WTC11 (cell line): ENCODE measurements at regions not wholly inside any gene's neighbourhood (a gene's known extent, or its start where the extent isn't known, plus 50 kb on each side); places are given as distances from the start of the nearest gene placed in this dataset.
A peak's percentile ranks its signal among the peaks of the same experiment; 100 is the strongest.

Experiments
- ATAC-seq: fragments of 200-7000 bp; cut with Tn5 transposase; 2 replicates; pipeline ENCODE4 v1.10.0; 2021; ENCODE audit warnings: mild to moderate bottlenecking, moderate library complexity
- CTCF ChIA-PET: fragments of 300-600 bp; sonication (Branson Sonifier 250); formaldehyde crosslinking; loops from one replicate; lab custom pipeline; 2021; ENCODE audit warnings: antibody characterized with exemption; lab: Charles Lee
- POLR2A ChIA-PET: fragments of 350-600 bp; sonication (Branson Sonifier 250); formaldehyde crosslinking; loops from one replicate; lab custom pipeline; 2021; ENCODE audit warnings: antibody characterized with exemption; lab: Charles Lee
- DNase-seq: peaks from one replicate; pipeline ENCODE4 v3.0.0; 2021; ENCODE audit warnings: low spot score
- H3K27ac Mint-ChIP-seq: 2 replicates; pipeline ENCODE4 v1.8.0; 2021; ENCODE audit warnings: mixed read lengths
- H3K27me3 Mint-ChIP-seq: 2 replicates; pipeline ENCODE4 v1.8.0; 2021; ENCODE audit warnings: low read depth, mild to moderate bottlenecking, moderate library complexity, mixed read lengths
- H3K36me3 Mint-ChIP-seq: 2 replicates; pipeline ENCODE4 v1.8.0; 2021; ENCODE audit warnings: mixed read lengths
- H3K4me1 Mint-ChIP-seq: 2 replicates; pipeline ENCODE4 v1.8.0; 2022; ENCODE audit warnings: mixed read lengths
- H3K4me3 Mint-ChIP-seq: 2 replicates; pipeline ENCODE4 v1.8.0; 2021; ENCODE audit warnings: mild to moderate bottlenecking, moderate library complexity, mixed read lengths
- H3K9me3 Mint-ChIP-seq: 2 replicates; pipeline ENCODE4 v1.8.0; 2021; ENCODE audit warnings: mixed read lengths
- ATF1 ChIP-seq: sonication (generic); formaldehyde crosslinking; IDR thresholded peaks from 2 replicates; pipeline ENCODE4 v1.8.1; 2023; ENCODE audit warnings: mild to moderate bottlenecking, moderate library complexity, missing genetic modification reagents
- ELF4 ChIP-seq: sonication (generic); formaldehyde crosslinking; IDR thresholded peaks from 2 replicates; pipeline ENCODE4 v1.8.1; 2022; ENCODE audit warnings: low read depth, mild to moderate bottlenecking, moderate library complexity, missing genetic modification reagents
- ESRRA ChIP-seq: sonication (generic); formaldehyde crosslinking; IDR thresholded peaks from 2 replicates; pipeline ENCODE4 v1.8.1; 2022; ENCODE audit warnings: mild to moderate bottlenecking, missing genetic modification reagents, borderline replicate concordance
- FOXP4 ChIP-seq: sonication (generic); formaldehyde crosslinking; IDR thresholded peaks from 2 replicates; pipeline ENCODE4 v1.8.0; 2022; ENCODE audit warnings: mild to moderate bottlenecking, missing genetic modification reagents
- IRF1 ChIP-seq: sonication (generic); formaldehyde crosslinking; IDR thresholded peaks from 2 replicates; pipeline ENCODE4 v1.8.0; 2023; ENCODE audit warnings: missing genetic modification reagents
- JUN ChIP-seq: sonication (generic); formaldehyde crosslinking; IDR thresholded peaks from 2 replicates; pipeline ENCODE4 v1.8.0; 2023; ENCODE audit warnings: mild to moderate bottlenecking, missing genetic modification reagents
- MLX ChIP-seq: sonication (generic); formaldehyde crosslinking; IDR thresholded peaks from 2 replicates; pipeline ENCODE4 v1.8.1; 2023; ENCODE audit warnings: mild to moderate bottlenecking, missing genetic modification reagents, moderate library complexity
- MYBL2 ChIP-seq: sonication (generic); formaldehyde crosslinking; IDR thresholded peaks from 2 replicates; pipeline ENCODE4 v1.8.1; 2023; ENCODE audit warnings: mild to moderate bottlenecking, moderate library complexity, missing genetic modification reagents
- NR2C2 ChIP-seq: sonication (generic); formaldehyde crosslinking; IDR thresholded peaks from 2 replicates; pipeline ENCODE4 v1.8.0; 2022; ENCODE audit warnings: mild to moderate bottlenecking, missing genetic modification reagents
- NR3C1 ChIP-seq: sonication (generic); formaldehyde crosslinking; conservative IDR thresholded peaks from 2 replicates; pipeline ENCODE4 v1.8.1; 2023; ENCODE audit warnings: low read depth, mild to moderate bottlenecking, missing genetic modification reagents
- PREB ChIP-seq: sonication (generic); formaldehyde crosslinking; IDR thresholded peaks from 2 replicates; pipeline ENCODE4 v1.8.1; 2022; ENCODE audit warnings: mild to moderate bottlenecking, missing genetic modification reagents, moderate library complexity, borderline replicate concordance
- SOX15 ChIP-seq: fragments of 250-450 bp; sonication (Bioruptor Pico); IDR thresholded peaks from 2 replicates; pipeline ENCODE4 v1.9.0; 2021; ENCODE audit warnings: mild to moderate bottlenecking
- TP53 ChIP-seq: sonication (generic); formaldehyde crosslinking; IDR thresholded peaks from 2 replicates; pipeline ENCODE4 v1.8.1; 2023; ENCODE audit warnings: mild to moderate bottlenecking, missing genetic modification reagents
- USF1 ChIP-seq: sonication (generic); formaldehyde crosslinking; IDR thresholded peaks from 2 replicates; pipeline ENCODE4 v1.8.0; 2022; ENCODE audit warnings: mild to moderate bottlenecking, missing genetic modification reagents
- ZMAT4 ChIP-seq: fragments of 250-450 bp; sonication (Bioruptor Pico); IDR thresholded peaks from 2 replicates; pipeline ENCODE4 v1.9.0; 2021; ENCODE audit warnings: mild to moderate bottlenecking
- ZNF121 ChIP-seq: sonication (generic); formaldehyde crosslinking; IDR thresholded peaks from 2 replicates; pipeline ENCODE4 v1.8.0; 2023; ENCODE audit warnings: missing genetic modification reagents
- ZNF232 ChIP-seq: sonication (generic); formaldehyde crosslinking; IDR thresholded peaks from 2 replicates; pipeline ENCODE4 v1.8.0; 2022; ENCODE audit warnings: mild to moderate bottlenecking, missing genetic modification reagents
- ZNF281 ChIP-seq: sonication (generic); formaldehyde crosslinking; IDR thresholded peaks from 2 replicates; pipeline ENCODE4 v1.8.0; 2023; ENCODE audit warnings: mild to moderate bottlenecking, missing genetic modification reagents
- ZNF416 ChIP-seq: fragments of 250-450 bp; sonication (Bioruptor Pico); IDR thresholded peaks from 2 replicates; pipeline ENCODE4 v1.9.0; 2021; ENCODE audit warnings: mild to moderate bottlenecking, inconsistent platforms
- ZNF423 ChIP-seq: fragments of 250-450 bp; sonication (Bioruptor Pico); IDR thresholded peaks from 2 replicates; pipeline ENCODE4 v2.1.2; 2022; ENCODE audit warnings: mild to moderate bottlenecking, moderate library complexity
- ZNF671 ChIP-seq: fragments of 250-450 bp; sonication (Bioruptor Pico); IDR thresholded peaks from 2 replicates; pipeline ENCODE4 v1.8.0; 2021; ENCODE audit warnings: mild to moderate bottlenecking

GRCh38 chr4:84100071-84100470 lies 399.0 kb downstream of the NKX6-1 start (continued):
- TF ChIP-seq MLX (CRISPR knock-in tag) (no peak), ATF1 (CRISPR knock-in tag) (no peak)

- ATAC-seq, result peak; percentile 76
- CTCF ChIA-PET, result interaction anchor here (0.6 to 1.0 kb wide), 2 partner anchors 346 to 839 kb away, joined by 3 to 4 read pairs; no protein-coding TSS in a partner anchor
- TF ChIP-seq JUN (CRISPR knock-in tag), result no peak
- H3K9me3 Mint-ChIP-seq, result peaks cover 6% of the 10 kb centered on the region
- H3K4me1 Mint-ChIP-seq, result peaks cover 15% of the 10 kb centered on the region
- no peaks in the 10 kb centered on the region for H3K27me3 Mint-ChIP-seq
- POLR2A ChIA-PET, result interaction anchor here (0.5 kb wide), 1 partner anchor 17 kb away, joined by 6 read pairs; no protein-coding TSS in a partner anchor
- no peaks in the 10 kb centered on the region for H3K36me3 Mint-ChIP-seq
- DNase-seq, result no peak
- no peak overlapping the region for H3K4me3 Mint-ChIP-seq
- H3K27ac Mint-ChIP-seq, result no peak overlapping the region
Measured at GRCh38 chr4:84099599-84099998, 399.5 kb downstream of the NKX6-1 start.

- ATAC-seq, result no peak
- POLR2A ChIA-PET, result no interaction called here
- CTCF ChIA-PET, result no interaction called here
- no peaks in the 10 kb centered on the region for H3K36me3 Mint-ChIP-seq
- TF ChIP-seq ZNF416 (CRISPR knock-in tag), result no peak
- no peak for TF ChIP-seq ELF4 (CRISPR knock-in tag)
- no peak for TF ChIP-seq IRF1 (CRISPR knock-in tag)
- no peak for TF ChIP-seq ESRRA (CRISPR knock-in tag)
- TF ChIP-seq MYBL2 (CRISPR knock-in tag), result no peak
- no peak for TF ChIP-seq ZNF121
- no peak for TF ChIP-seq NR3C1 (CRISPR knock-in tag)
- no peak for TF ChIP-seq ZMAT4 (CRISPR knock-in tag)
- TF ChIP-seq ZNF423 (CRISPR knock-in tag), result no peak
- TF ChIP-seq SOX15 (CRISPR knock-in tag), result no peak
- TF ChIP-seq ATF1 (CRISPR knock-in tag), result no peak
- TF ChIP-seq, all 79 proteins: peak for 0
- Mint-ChIP-seq H3K4me1 (peaks cover 6% of the 10 kb centered on the region), H3K27me3 (no peaks in the 10 kb centered on the region), H3K9me3 (peaks cover 5% of the 10 kb centered on the region), H3K4me3 (no peak overlapping the region), H3K27ac (no peak overlapping the region)
- no peak for DNase-seq
Measured at GRCh38 chr4:84091266-84091665, 407.8 kb downstream of the NKX6-1 start.

- DNase-seq (no peak), ATAC-seq (no peak)
- ChIA-PET POLR2A (interaction anchor here (0.6 kb wide), 1 partner anchor 94 kb away, joined by 4 read pairs; no protein-coding TSS in a partner anchor), CTCF (no interaction called here)
- peaks cover 6% of the 10 kb centered on the region for H3K4me1 Mint-ChIP-seq
- H3K4me3 Mint-ChIP-seq, result no peak overlapping the region
- H3K36me3 Mint-ChIP-seq, result no peaks in the 10 kb centered on the region
- no peaks in the 10 kb centered on the region for H3K27me3 Mint-ChIP-seq
- peaks cover 5% of the 10 kb centered on the region for H3K9me3 Mint-ChIP-seq
- no peak overlapping the region for H3K27ac Mint-ChIP-seq
- no peak for TF ChIP-seq ZNF281 (CRISPR knock-in tag)
- TF ChIP-seq SOX15 (CRISPR knock-in tag), result no peak
- no peak for TF ChIP-seq ZNF671 (CRISPR knock-in tag)
- no peak for TF ChIP-seq USF1 (CRISPR knock-in tag)
- no peak for TF ChIP-seq FOXP4 (CRISPR knock-in tag)
- TF ChIP-seq ZNF416 (CRISPR knock-in tag), result no peak
- no peak for TF ChIP-seq PREB (CRISPR knock-in tag)
- no peak for TF ChIP-seq NR2C2
- TF ChIP-seq TP53 (CRISPR knock-in tag), result no peak
- TF ChIP-seq ZNF232 (CRISPR knock-in tag), result no peak
Measured at GRCh38 chr4:84089652-84090437, 409.2 kb downstream of the NKX6-1 start.
